GM13977 (cell line): ENCODE measurements at regions not wholly inside any gene's neighbourhood (a gene's known extent, or its start where the extent isn't known, plus 50 kb on each side); places are given as distances from the start of the nearest gene placed in this dataset.
"Not testable (repeated sequence)": the region's sequence is repeated elsewhere in the genome, so short reads cannot be mapped to it uniquely, and the experiment has no call there.

Experiments
- DNase-seq: peaks from one replicate; pipeline ENCODE4 v3.0.0; 2012; ENCODE audit warnings: low spot score
- CTCF ChIP-seq: IDR thresholded peaks from 2 replicates; pipeline ENCODE4 v1.5.1; 2012; ENCODE audit warnings: mild to moderate bottlenecking, control low read depth; ENCODE audit not compliant: insufficient read depth; ENCODE audit errors: extremely low read depth, missing control alignments
- in situ Hi-C: fragments of 300-500 bp; cut with MboI; formaldehyde crosslinking; loops from one replicate; pipeline ENCODE4 v1.12.0; 2022; ENCODE audit warnings: low sequenced_read_pairs, low pct_unique_long_range_greater_than_20kb, mixed read lengths, inconsistent platforms; ENCODE audit not compliant: unreplicated experiment

DNA sequence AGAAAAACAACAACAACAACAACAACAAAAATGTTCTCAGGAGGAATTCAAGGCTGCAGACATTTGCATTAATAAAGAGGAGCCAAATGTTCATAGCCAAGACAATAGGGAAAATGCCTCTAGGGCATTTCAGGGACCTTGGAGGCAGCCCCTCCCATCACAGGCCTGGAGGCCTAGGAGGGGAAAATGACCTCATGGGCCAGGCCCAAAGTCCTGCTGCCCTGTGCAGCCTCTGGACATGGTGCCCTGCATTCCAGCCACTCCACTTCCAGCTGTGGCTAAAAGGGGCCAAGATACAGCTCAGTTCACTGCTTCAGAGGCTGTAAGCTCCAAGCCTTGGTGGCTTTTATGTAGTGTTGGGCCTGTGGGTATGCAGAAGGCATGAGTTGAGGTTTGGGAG, 314.5 kb downstream of the CYRIA start:
- no peak for DNase-seq
- no peak for TF ChIP-seq CTCF
- in situ Hi-C loops = no loop called here

DNA sequence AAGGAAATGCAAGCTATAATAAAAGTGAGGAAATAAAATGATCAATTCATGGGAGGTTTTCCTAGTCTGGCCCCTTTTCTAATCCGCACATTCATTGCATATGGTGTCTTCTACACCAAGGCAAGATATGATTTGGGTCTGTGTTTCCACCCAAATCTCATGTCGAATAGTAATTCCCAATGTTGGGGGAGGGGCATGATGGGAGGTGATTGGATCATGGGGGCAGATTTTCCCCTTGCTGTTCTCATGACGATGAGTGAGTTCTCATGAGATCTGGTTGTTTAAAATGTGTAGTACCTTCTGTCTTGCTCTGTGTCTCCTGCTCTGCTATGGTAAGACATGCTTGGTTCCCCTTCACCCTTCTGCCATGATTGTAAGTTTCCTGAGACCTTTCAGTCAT, 315.4 kb downstream of the CYRIA start:
- in situ Hi-C loops = no loop called here
- no peak for TF ChIP-seq CTCF
- DNase-seq = no peak

GRCh38 chr2:16349811-16350210, 315.8 kb downstream of the CYRIA start:
- in situ Hi-C loops = no loop called here
- no peak for DNase-seq
- TF ChIP-seq CTCF = no peak

GRCh38 chr2:16348821-16349515, 316.7 kb downstream of the CYRIA start:
- TF ChIP-seq CTCF = no peak
- in situ Hi-C loops = no loop called here
- no peak for DNase-seq

GRCh38 chr2:16346671-16347070, 319.0 kb downstream of the CYRIA start:
- in situ Hi-C loops = no loop called here
- TF ChIP-seq CTCF = no peak
- no peak for DNase-seq

- in situ Hi-C loops, DNase-seq: not testable (repeated sequence)
Observed at GRCh38 chr2:16345231-16345630, 320.4 kb downstream of the CYRIA start.

GRCh38 chr2:16339206-16339605, 326.4 kb downstream of the CYRIA start:
- in situ Hi-C loops = no loop called here
- DNase-seq = no peak
- no peak for TF ChIP-seq CTCF
